Pancreas (tissue), 10 donors: ENCODE measurements at regions not wholly inside any gene's neighbourhood (a gene's known extent, or its start where the extent isn't known, plus 50 kb on each side); places are given as distances from the start of the nearest gene placed in this dataset.
A peak's percentile ranks its signal among the peaks of the same experiment; 100 is the strongest.
"Not testable (repeated sequence)": the region's sequence is repeated elsewhere in the genome, so short reads cannot be mapped to it uniquely, and the experiment has no call there.

Source experiments
- ATAC-seq, 4 donors: fragments of 200-7000 bp; cut with Tn5 transposase; one replicate each; pipeline versions ENCODE4 v1.8.0 to v1.9.1; 2020; ENCODE audit warnings: mild to moderate bottlenecking in 4 of 4, moderate library complexity in 4 of 4
- DNase-seq, 6 donors: peaks; one replicate each; pipeline ENCODE4 v3.0.0-alpha.2; 2020
- FAIRE-seq: peaks from 2 replicates; lab custom pipeline; 2012; peaks lifted over from hg19 to GRCh38; lab: Jason Lieb, UNC
- H3K27ac ChIP-seq, 4 donors: fragments of 200-600 bp; sonication (generic); 1 replicate in 3 of 4; 2 replicates in 1 of 4; pipeline versions ENCODE4 v1.5.0 to v1.8.0; 2020
- H3K27me3 ChIP-seq, 4 donors: fragments of 200-600 bp; one replicate each; pipeline ENCODE4 v1.8.0; 2021
- H3K36me3 ChIP-seq, 3 donors: fragments of 200-600 bp; sonication (generic) in 1 of 3; one replicate each; pipeline versions ENCODE4 v1.5.0 to v1.8.0; 2020 to 2021
- H3K4me1 ChIP-seq, 3 donors: fragments of 200-600 bp; one replicate each; pipeline ENCODE4 v1.8.0; 2021
- H3K4me3 ChIP-seq, 4 donors: fragments of 200-600 bp; sonication (generic) in 2 of 4; one replicate each; pipeline versions ENCODE4 v1.5.0 to v1.8.0; 2020 to 2021
- H3K9me3 ChIP-seq, 4 donors: fragments of 200-600 bp; one replicate each; pipeline ENCODE4 v1.8.0; 2021
- WGBS, 2 donors: extraction: QIAGEN DNeasy Blood & Tissue Kit; methylation state at CpG; one replicate each; pipeline ENCODE4 v1.1.7; 2013; 5-methylcytosine and 5-hydroxymethylcytosine counted together
- intact Hi-C, 3 donors: fragments of 100-400 bp; cut with DNase I; formaldehyde crosslinking; loops; one replicate each; pipeline versions ENCODE4 v1.11.1 to v1.14.2; 2022
- TF ChIP-seq, protein P1 (sequence below), 4 donors: fragments of 200-600 bp; sonication (generic) in 3 of 4; IDR thresholded peaks; one replicate each; pipeline versions ENCODE4 v1.5.0 to v1.8.0; 2021; ENCODE audit warnings: antibody characterized with exemption in 4 of 4
- donor health status: healthy with polysubstance abuse.
- donor health status: DM: no; HTN: no; CAD: no; lungs with moderate emphysema.
- donor health status: DM: no; HTN: no; CAD: no.
- donor health status: control.
- donor health status: control.
- donor health status: Bipolar disorder and iron deficiency.
- donor health status: DM: yes; HTN: yes; CAD: no.
- donor health status: DM: no; HTN: no; CAD: no.
- donor health status: DM: no; HTN: no; CAD: no.
- donor health status: DM: yes; HTN: yes; CAD: no.

DNA sequence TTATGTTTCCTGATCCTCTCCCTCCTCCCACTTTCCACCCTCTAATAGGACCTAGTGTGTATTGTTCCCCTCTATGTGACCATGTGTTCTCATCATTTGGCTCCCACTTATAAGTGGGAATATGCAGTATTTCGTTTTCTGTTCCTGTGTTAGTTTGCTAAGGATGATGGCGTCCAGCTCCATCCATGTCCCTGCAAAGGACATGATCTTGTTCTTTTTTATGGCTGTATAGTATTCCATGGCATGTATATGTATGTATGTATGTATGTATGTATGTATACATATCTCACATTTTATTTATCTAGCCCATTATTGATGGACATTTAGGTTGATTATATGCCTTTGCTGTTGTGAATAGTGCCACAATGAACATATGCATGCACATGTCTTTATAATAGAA, 188.7 kb downstream of the RFPL4B start:
- no peaks in the 10 kb centered on the region for H3K4me1 ChIP-seq
- ATAC-seq: no peak
- intact Hi-C loops: no loop called here

DNA sequence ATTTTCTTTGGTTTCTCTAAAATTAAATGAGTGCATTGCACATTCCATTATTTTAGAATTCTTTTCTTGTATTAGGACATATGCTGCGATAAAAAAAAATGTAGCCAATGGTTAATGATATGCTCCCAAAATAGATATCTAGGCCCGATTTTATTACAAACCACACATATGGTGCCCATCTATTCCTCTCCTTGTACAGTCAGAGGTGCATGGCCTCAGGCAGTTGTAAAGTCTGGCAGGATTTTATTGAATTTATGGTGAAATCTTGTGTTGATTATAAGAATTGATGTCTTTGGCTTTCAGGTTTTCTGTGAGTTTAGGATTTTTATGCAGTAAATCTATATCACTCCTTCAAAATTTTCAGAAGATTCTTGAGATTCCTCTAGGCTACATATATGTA, 192.2 kb downstream of the RFPL4B start:
- ATAC-seq: no peak
- TF ChIP-seq, protein P1, sequence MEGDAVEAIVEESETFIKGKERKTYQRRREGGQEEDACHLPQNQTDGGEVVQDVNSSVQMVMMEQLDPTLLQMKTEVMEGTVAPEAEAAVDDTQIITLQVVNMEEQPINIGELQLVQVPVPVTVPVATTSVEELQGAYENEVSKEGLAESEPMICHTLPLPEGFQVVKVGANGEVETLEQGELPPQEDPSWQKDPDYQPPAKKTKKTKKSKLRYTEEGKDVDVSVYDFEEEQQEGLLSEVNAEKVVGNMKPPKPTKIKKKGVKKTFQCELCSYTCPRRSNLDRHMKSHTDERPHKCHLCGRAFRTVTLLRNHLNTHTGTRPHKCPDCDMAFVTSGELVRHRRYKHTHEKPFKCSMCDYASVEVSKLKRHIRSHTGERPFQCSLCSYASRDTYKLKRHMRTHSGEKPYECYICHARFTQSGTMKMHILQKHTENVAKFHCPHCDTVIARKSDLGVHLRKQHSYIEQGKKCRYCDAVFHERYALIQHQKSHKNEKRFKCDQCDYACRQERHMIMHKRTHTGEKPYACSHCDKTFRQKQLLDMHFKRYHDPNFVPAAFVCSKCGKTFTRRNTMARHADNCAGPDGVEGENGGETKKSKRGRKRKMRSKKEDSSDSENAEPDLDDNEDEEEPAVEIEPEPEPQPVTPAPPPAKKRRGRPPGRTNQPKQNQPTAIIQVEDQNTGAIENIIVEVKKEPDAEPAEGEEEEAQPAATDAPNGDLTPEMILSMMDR (IDR thresholded peaks at IDR 0.05): no peak

More for the DNA sequence above, 188.7 kb downstream of the RFPL4B start:
- H3K9me3 ChIP-seq: no peaks in the 10 kb centered on the region
- FAIRE-seq (no peak), DNase-seq (no peak)
- WGBS, 2 donors: 61 to 64% methylated on average over 2 of the region's 2 CpGs
- no peaks in the 10 kb centered on the region for H3K36me3 ChIP-seq
- H3K27me3 ChIP-seq: no peaks in the 10 kb centered on the region
- TF ChIP-seq, protein P1 (IDR thresholded peaks at IDR 0.05): no peak
- no peak overlapping the region for H3K4me3 ChIP-seq
- no peak overlapping the region for H3K27ac ChIP-seq

DNA sequence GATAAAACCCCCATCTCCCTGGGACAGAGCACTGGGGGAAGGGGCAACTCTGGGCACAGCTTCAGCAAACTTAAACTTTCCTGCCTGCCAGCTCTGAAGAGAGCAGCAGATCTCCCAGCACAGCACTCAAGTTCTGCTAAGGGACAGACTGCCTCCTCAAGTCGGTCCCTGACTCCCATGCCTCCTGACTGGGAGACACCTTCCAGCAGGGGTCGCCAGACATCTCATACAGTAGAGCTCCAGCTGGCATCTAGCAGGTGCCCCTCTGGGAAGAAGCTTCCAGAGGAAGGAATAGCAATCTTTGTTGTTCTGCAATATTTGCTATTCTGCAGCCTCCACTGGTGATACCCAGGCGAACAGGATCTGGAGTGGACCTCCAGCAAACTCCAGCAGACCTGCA, 194.7 kb downstream of the RFPL4B start:
- intact Hi-C loops, H3K27me3 ChIP-seq, H3K27ac ChIP-seq, ATAC-seq, H3K4me3 ChIP-seq, H3K36me3 ChIP-seq, FAIRE-seq, H3K4me1 ChIP-seq, H3K9me3 ChIP-seq: not testable (repeated sequence)
- DNase-seq: peak in 1 of 6 donors; percentile 10
- WGBS, 2 donors: 79 to 85% methylated on average over 3 of the region's 3 CpGs

More for the DNA sequence above, 192.2 kb downstream of the RFPL4B start:
- 78 to 90% methylated on average over 2 of the region's 2 CpGs for WGBS, 2 donors
- Histone ChIP-seq H3K4me1 (no peaks in the 10 kb centered on the region), H3K9me3 (no peaks in the 10 kb centered on the region), H3K4me3 (no peak overlapping the region), H3K27me3 (no peaks in the 10 kb centered on the region), H3K36me3 (no peaks in the 10 kb centered on the region), H3K27ac (no peak overlapping the region)
- intact Hi-C loops: no loop called here
- no peak for DNase-seq
- no peak for FAIRE-seq

DNA sequence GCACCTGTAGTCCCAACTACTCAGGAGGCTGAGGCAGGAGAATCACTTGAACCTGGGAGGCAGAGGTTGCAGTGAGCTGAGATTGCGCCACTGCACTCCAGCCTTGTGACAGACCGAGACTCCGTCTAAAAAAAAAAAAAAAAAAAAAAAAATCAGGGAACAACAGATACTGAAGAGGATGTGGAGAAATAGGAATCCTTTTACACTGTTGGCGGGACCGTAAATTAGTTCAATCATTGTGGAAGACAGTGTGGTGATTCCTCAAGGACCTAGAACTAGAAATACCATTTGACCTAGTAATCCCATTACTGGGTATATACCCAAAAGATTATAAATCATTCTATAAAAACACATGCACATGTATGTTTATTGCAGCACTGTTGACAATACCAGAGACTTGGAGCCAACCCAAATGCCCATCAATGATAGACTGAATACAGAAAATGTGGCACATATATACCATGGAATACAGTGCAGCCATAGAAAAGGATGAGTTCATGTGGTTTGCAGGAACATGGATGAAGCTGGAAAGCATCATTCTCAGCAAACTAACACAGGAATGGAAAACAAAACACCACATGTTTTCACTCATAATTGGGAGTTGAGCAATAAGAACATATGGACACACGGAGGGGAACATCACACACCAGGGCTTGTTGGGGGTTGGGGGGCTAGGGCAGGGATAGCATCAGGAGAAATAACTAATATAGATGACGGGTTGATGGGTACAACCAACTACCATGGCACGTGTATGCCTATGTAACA, 200.4 kb downstream of the RFPL4B start:
- H3K9me3 ChIP-seq, ATAC-seq, intact Hi-C loops, H3K4me3 ChIP-seq, H3K27ac ChIP-seq, FAIRE-seq, H3K36me3 ChIP-seq, DNase-seq, H3K4me1 ChIP-seq, H3K27me3 ChIP-seq: not testable (repeated sequence)
- WGBS, 2 donors: 88 to 97% methylated on average over 8 of the region's 8 CpGs

DNA sequence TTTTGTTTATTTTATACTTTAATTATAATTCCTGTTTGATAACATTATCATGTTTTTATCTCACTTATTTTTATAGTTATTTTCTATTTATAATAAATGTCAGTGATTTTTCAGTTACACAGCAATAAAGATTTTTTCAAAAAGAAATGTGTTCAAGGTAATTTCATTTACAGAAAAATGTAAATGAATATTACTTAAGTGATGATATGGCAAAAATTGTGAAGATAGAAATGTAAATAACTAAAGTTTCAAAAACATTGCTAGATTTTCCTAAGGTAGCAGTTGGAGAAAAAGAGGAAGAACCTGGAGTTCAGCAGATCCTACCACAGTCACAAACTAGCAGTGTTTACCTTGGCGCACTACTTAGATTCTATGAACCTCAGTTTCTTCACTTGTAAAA, 202.6 kb downstream of the RFPL4B start:
- intact Hi-C loops: no loop called here
- 92% methylated on average over 1 of the region's 1 CpG for WGBS, 2 donors

DNA sequence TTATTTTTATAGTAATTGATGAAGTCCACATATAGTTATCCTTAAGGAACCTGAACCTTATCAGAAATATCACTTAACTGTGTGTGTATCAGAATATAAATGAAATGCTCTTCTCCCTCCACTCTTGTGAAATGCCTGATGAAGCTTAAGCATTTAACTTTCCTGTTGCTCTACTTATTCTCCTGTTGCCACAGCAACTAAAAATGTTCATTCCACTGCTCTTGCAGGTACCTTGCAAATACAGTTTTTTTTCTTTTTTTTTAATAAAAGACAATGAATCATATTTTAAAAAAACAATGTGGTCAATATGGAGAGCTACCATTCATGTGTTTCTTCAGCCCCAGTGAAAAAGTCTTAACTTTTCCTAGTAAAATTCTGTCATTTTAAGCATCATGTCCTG, 210.3 kb downstream of the RFPL4B start:
- TF ChIP-seq, protein P1 (IDR thresholded peaks at IDR 0.05): no peak
- no peak for DNase-seq
- intact Hi-C loops: no loop called here
- Histone ChIP-seq H3K27ac (no peak overlapping the region), H3K27me3 (no peaks in the 10 kb centered on the region), H3K4me1 (no peaks in the 10 kb centered on the region), H3K9me3 (no peaks in the 10 kb centered on the region), H3K36me3 (no peaks in the 10 kb centered on the region), H3K4me3 (no peak overlapping the region)
- no peak for FAIRE-seq
- ATAC-seq: no peak

More for the DNA sequence above, 202.6 kb downstream of the RFPL4B start:
- Histone ChIP-seq H3K9me3 (no peaks in the 10 kb centered on the region), H3K27me3 (no peaks in the 10 kb centered on the region), H3K36me3 (no peaks in the 10 kb centered on the region), H3K4me1 (no peaks in the 10 kb centered on the region), H3K4me3 (no peak overlapping the region), H3K27ac (no peak overlapping the region)
- TF ChIP-seq, protein P1 (IDR thresholded peaks at IDR 0.05): peak in 1 of 4 donors; percentile 7
- FAIRE-seq (no peak), ATAC-seq (no peak), DNase-seq (no peak)
